Endothelial cell of umbilical vein (primary cell): ENCODE measurements at regions not wholly inside any gene's neighbourhood (a gene's known extent, or its start where the extent isn't known, plus 50 kb on each side); places are given as distances from the start of the nearest gene placed in this dataset.

Source experiments
- BruUV-seq: library from RNA; stranded (reverse); fragments of 400-500 nt; replicated peaks from 2 replicates; lab custom pipeline; 2021; lab: Mats Ljungman, UMichigan
- CTCF ChIA-PET: fragments of 300-600, 350-600 bp; sonication (Branson Sonifier 250); formaldehyde crosslinking; loops from one replicate; lab custom pipeline; 2021; ENCODE audit warnings: antibody characterized with exemption, inconsistent platforms; lab: Charles Lee
- POLR2A ChIA-PET: fragments of 300-600, 350-600 bp; sonication (Branson Sonifier 250); formaldehyde crosslinking; loops from one replicate; lab custom pipeline; 2021; ENCODE audit warnings: antibody characterized with exemption, inconsistent platforms; lab: Charles Lee
- DNase-seq: peaks from one replicate; pipeline ENCODE4 v3.0.0-alpha.2; 2011; ENCODE audit warnings: low read depth, low spot score
- FAIRE-seq: peaks from 2 replicates; lab custom pipeline; 2011; peaks lifted over from hg19 to GRCh38; lab: Jason Lieb, UNC
- H2AFZ ChIP-seq: 2 replicates; pipeline ENCODE4 v1.6.0; 2012; ENCODE audit warnings: low read depth, low read length, control low read depth, inconsistent platforms
- H3K27ac ChIP-seq: 2 replicates; pipeline ENCODE4 v1.5.1; 2011; ENCODE audit warnings: low read depth, mild to moderate bottlenecking, control low read depth, low read length, moderate library complexity; ENCODE audit not compliant: insufficient read depth
- H3K27me3 ChIP-seq, 2 experiments: 2 replicates each; pipeline versions ENCODE4 v1.6.0 to v1.6.1; 2011; ENCODE audit warnings: low read length in 2 of 2, mixed read lengths in 1 of 2; ENCODE audit not compliant: control insufficient read depth in 2 of 2, insufficient read depth in 2 of 2
- H3K36me3 ChIP-seq, 2 experiments: 2 replicates in 1 of 2; 3 replicates in 1 of 2; pipeline ENCODE4 v1.5.1; 2011; ENCODE audit warnings: low read length in 2 of 2, mild to moderate bottlenecking in 1 of 2, moderate library complexity in 1 of 2; ENCODE audit not compliant: control insufficient read depth in 2 of 2, insufficient read depth in 2 of 2; ENCODE audit errors: extremely low read depth in 1 of 2
- H3K4me1 ChIP-seq: 3 replicates; pipeline ENCODE4 v1.5.1; 2011; ENCODE audit warnings: mild to moderate bottlenecking, low read length; ENCODE audit not compliant: control insufficient read depth, insufficient read depth; ENCODE audit errors: extremely low read depth
- H3K4me2 ChIP-seq: 2 replicates; pipeline ENCODE4 v1.6.1; 2011; ENCODE audit warnings: low read length, control low read depth, mixed read lengths; ENCODE audit not compliant: insufficient read depth
- H3K4me3 ChIP-seq, 3 experiments: fragments of 200-600 bp in 1 of 3; sonication (generic), shearing (Covaris generic) in 1 of 3; replicated peaks in 1 of 3; 2 replicates each; pipeline ENCODE4 v1.5.1; 2011 to 2016; ENCODE audit warnings: control low read depth in 3 of 3, low read length in 3 of 3, mild to moderate bottlenecking in 2 of 3, inconsistent platforms in 1 of 3, low read depth in 1 of 3, moderate library complexity in 1 of 3; ENCODE audit not compliant: insufficient read depth in 1 of 3
- H3K79me2 ChIP-seq: 2 replicates; pipeline ENCODE4 v1.6.0; 2012; ENCODE audit warnings: low read length, inconsistent platforms; ENCODE audit not compliant: control insufficient read depth, insufficient read depth
- H3K9ac ChIP-seq: replicated peaks from 2 replicates; pipeline ENCODE3; 2011; ENCODE audit warnings: low read length, control low read depth; ENCODE audit not compliant: insufficient read depth; ENCODE audit errors: extremely low read depth
- H3K9me1 ChIP-seq: replicated peaks from 3 replicates; pipeline ENCODE4 v1.6.0; 2011; ENCODE audit warnings: mild to moderate bottlenecking, low read length; ENCODE audit not compliant: control insufficient read depth, insufficient read depth; ENCODE audit errors: extremely low read depth
- H3K9me3 ChIP-seq: replicated peaks from 2 replicates; pipeline ENCODE4 v1.5.1; 2012; ENCODE audit warnings: low read length, inconsistent platforms; ENCODE audit not compliant: control insufficient read depth, insufficient read depth
- H4K20me1 ChIP-seq: replicated peaks from 2 replicates; pipeline ENCODE3; 2011; ENCODE audit warnings: mild to moderate bottlenecking, low read length; ENCODE audit not compliant: control insufficient read depth, insufficient read depth; ENCODE audit errors: extremely low read depth
- EZH2 ChIP-seq: IDR thresholded peaks from 2 replicates; pipeline ENCODE4 v1.6.1; 2012; ENCODE audit warnings: borderline replicate concordance, low read depth, mild to moderate bottlenecking, moderate library complexity, low read length, inconsistent platforms; ENCODE audit not compliant: severe bottlenecking
- FOS ChIP-seq: IDR thresholded peaks from 2 replicates; pipeline ENCODE4 v1.6.1; 2011; ENCODE audit warnings: mild to moderate bottlenecking, low read length, moderate library complexity, borderline replicate concordance; ENCODE audit not compliant: insufficient read depth
- GATA2 ChIP-seq: IDR thresholded peaks from 2 replicates; pipeline ENCODE4 v1.7.0; 2011; ENCODE audit warnings: low read depth, mild to moderate bottlenecking, moderate library complexity, mixed read lengths, low read length; ENCODE audit not compliant: insufficient read length, insufficient read depth
- JUN ChIP-seq: IDR thresholded peaks from 2 replicates; pipeline ENCODE4 v1.6.1; 2011; ENCODE audit warnings: borderline replicate concordance, low read depth; ENCODE audit not compliant: insufficient read length, insufficient read depth
- MAX ChIP-seq: IDR thresholded peaks from 2 replicates; pipeline ENCODE4 v1.6.1; 2011; ENCODE audit not compliant: insufficient read depth, insufficient read length
- MYC ChIP-seq: IDR thresholded peaks from one replicate; pipeline ENCODE4 v1.6.1; 2011; ENCODE audit warnings: mild to moderate bottlenecking, low read depth, low read length
- POLR2A ChIP-seq: IDR thresholded peaks from 2 replicates; pipeline ENCODE4 v1.6.1; 2012; ENCODE audit warnings: low read depth, mild to moderate bottlenecking, control low read depth, low read length
- POLR2AphosphoS5 ChIP-seq: IDR thresholded peaks from 2 replicates; pipeline ENCODE4 v1.6.1; 2012; ENCODE audit warnings: low read depth, mild to moderate bottlenecking, control low read depth, low read length, moderate library complexity; ENCODE audit not compliant: insufficient read depth
- dilution Hi-C: fragments of 300-500 bp; cut with MboI; formaldehyde crosslinking; loops from one replicate; pipeline ENCODE4 v1.15.0; 2019; ENCODE audit warnings: low sequenced_read_pairs; ENCODE audit not compliant: extremely low pct_ligation_motif_present
- intact Hi-C: fragments of 100-400 bp; cut with micrococcal nuclease; formaldehyde crosslinking; loops from one replicate; pipeline ENCODE4 v1.10.0; 2022
- TF ChIP-seq, protein P1 (sequence below), 2 donors: IDR thresholded peaks; 1 replicate in 1 of 2; 2 replicates in 1 of 2; pipeline ENCODE4 v1.5.1; 2011; ENCODE audit warnings: low read length in 2 of 2, mild to moderate bottlenecking in 2 of 2, moderate library complexity in 2 of 2, control low read depth in 1 of 2, inconsistent platforms in 1 of 2, low read depth in 1 of 2; ENCODE audit not compliant: insufficient read depth in 1 of 2; ENCODE audit errors: extremely low read depth in 1 of 2

GRCh38 chr2:37790019-37790418 lies 118.6 kb upstream of the CDC42EP3 start:
- POLR2A ChIA-PET = no interaction called here

More at GRCh38 chr2:37790019-37790418, 118.6 kb upstream of the CDC42EP3 start:
- Histone ChIP-seq H2AFZ (no peak overlapping the region), H3K79me2 (no peaks in the 10 kb centered on the region), H4K20me1 (no peaks in the 10 kb centered on the region), H3K36me3 (no peaks in the 10 kb centered on the region), H3K9ac (no peak overlapping the region), H3K4me2 (no peak overlapping the region), H3K27me3 (no peaks in the 10 kb centered on the region), H3K4me1 (no peaks in the 10 kb centered on the region), H3K4me3 (no peak overlapping the region), H3K27ac (no peak overlapping the region), H3K9me1 (no peaks in the 10 kb centered on the region), H3K9me3 (no peaks in the 10 kb centered on the region)
- intact Hi-C loops (no loop called here), dilution Hi-C loops (no loop called here)
- no TSS peak for BruUV-seq
- FAIRE-seq = no peak
- CTCF ChIA-PET = no interaction called here
- no peak for DNase-seq
- TF ChIP-seq, protein P1, sequence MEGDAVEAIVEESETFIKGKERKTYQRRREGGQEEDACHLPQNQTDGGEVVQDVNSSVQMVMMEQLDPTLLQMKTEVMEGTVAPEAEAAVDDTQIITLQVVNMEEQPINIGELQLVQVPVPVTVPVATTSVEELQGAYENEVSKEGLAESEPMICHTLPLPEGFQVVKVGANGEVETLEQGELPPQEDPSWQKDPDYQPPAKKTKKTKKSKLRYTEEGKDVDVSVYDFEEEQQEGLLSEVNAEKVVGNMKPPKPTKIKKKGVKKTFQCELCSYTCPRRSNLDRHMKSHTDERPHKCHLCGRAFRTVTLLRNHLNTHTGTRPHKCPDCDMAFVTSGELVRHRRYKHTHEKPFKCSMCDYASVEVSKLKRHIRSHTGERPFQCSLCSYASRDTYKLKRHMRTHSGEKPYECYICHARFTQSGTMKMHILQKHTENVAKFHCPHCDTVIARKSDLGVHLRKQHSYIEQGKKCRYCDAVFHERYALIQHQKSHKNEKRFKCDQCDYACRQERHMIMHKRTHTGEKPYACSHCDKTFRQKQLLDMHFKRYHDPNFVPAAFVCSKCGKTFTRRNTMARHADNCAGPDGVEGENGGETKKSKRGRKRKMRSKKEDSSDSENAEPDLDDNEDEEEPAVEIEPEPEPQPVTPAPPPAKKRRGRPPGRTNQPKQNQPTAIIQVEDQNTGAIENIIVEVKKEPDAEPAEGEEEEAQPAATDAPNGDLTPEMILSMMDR (IDR thresholded peaks at IDR 0.05; ENCODE audit: extremely low read depth in 1 of 2, insufficient read depth in 1 of 2, low read depth in 1 of 2, low read length in 2 of 2) = no peak
- TF ChIP-seq MAX = no peak
- TF ChIP-seq POLR2AphosphoS5 = no peak
- no peak for TF ChIP-seq GATA2
- TF ChIP-seq JUN = no peak
- no peak for TF ChIP-seq MYC
- no peak for TF ChIP-seq FOS
- TF ChIP-seq POLR2A = no peak
- TF ChIP-seq EZH2 = no peak
